Prostate gland (tissue), 2 donors: ENCODE measurements at regions not wholly inside any gene's neighbourhood (a gene's known extent, or its start where the extent isn't known, plus 50 kb on each side); places are given as distances from the start of the nearest gene placed in this dataset.

Experiments used
- CTCF ChIP-seq, 4 experiments: fragments of 200-600 bp in 2 of 4; fragments of 450-650 bp in 2 of 4; sonication (generic) in 2 of 4; IDR thresholded peaks; 1 replicate in 3 of 4; 2 replicates in 1 of 4; pipeline ENCODE4 v1.5.1; 2016 to 2019; ENCODE audit warnings: antibody characterized with exemption in 4 of 4, mild to moderate bottlenecking in 2 of 4, moderate library complexity in 2 of 4
- POLR2A ChIP-seq: fragments of 450-650 bp; IDR thresholded peaks from one replicate; pipeline ENCODE4 v1.6.1; 2016; ENCODE audit warnings: antibody characterized with exemption, mild to moderate bottlenecking

- no peak for TF ChIP-seq CTCF (IDR thresholded peaks at IDR 0.05)
- no peak for TF ChIP-seq POLR2A
Observed at GRCh38 chr9:88645172-88645878, 110.3 kb downstream of the NXNL2 start.
